ENCODE measurements at regions not wholly inside any gene's neighbourhood (a gene's known extent, or its start where the extent isn't known, plus 50 kb on each side); places are given as distances from the start of the nearest gene placed in this dataset.
"Not testable (repeated sequence)": the region's sequence is repeated elsewhere in the genome, so short reads cannot be mapped to it uniquely, and the experiment has no call there.

DNA sequence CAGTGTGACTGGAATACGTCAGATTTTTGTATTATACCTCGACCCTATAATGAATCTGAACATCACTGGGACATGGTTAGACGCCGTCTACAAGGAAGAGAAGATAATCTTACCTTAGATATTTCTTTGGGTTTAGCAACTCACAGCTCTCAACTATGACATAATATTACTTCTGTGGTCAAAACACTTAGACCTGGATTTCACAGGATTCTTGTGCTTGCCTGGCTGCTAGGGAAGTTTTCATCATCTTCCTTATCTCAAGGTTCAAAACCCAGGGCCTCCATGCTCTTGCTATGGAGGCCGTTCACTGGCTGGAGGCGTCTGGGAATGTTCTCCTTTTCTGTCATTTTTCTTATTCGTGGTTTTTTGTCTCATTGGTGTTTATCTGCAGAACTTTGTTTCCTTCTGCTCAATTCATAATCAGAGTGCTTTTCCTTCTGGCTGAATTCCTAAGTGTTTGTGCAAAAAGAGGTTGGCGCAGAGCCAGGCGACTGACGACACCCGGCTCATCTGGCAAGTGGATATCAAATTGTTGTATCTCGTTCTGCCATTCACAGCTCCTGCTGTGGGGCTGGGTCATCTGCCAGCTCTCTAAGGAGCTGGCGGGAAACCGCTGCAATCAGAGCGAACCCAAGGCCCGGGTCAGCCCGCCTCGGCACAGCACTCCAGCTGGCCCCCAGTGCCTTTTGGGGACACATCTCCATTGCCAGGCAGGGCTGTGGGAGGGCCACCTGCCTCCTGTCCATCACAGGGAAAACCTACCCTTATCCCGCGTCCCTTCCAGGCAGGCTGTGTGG, 68.1 kb upstream of the DEFB108B start:
- not testable (repeated sequence) for H3K9me3 Mint-ChIP-seq; H3K4me1 Mint-ChIP-seq; H3K27ac Mint-ChIP-seq; ATAC-seq; H3K36me3 Mint-ChIP-seq; DNase-seq (ENCODE audit: low spot score in 2 of 2); H3K4me3 Mint-ChIP-seq

DNA sequence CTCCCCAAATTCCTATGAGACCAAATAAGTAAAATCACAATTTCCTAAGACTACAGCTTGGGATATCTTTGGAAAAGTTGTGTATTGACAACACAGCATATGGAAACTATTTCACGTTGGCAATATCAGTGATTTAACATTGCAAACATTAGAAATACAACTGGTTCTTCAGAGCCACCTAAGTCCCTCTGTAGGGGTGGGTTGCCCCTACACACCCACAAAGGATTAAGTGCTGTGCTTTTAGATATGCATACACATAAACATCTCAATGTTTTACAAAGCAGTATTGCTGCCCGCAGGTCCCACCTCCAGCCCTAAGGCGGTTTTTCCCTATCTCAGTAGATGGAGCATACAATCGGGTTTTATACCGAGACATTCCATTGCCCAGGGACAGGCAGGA, 66.0 kb upstream of the DEFB108B start:
- not testable (repeated sequence) for ATAC-seq; H3K9me3 Mint-ChIP-seq; H3K4me3 Mint-ChIP-seq; H3K27ac Mint-ChIP-seq; H3K4me1 Mint-ChIP-seq; H3K36me3 Mint-ChIP-seq; DNase-seq (ENCODE audit: low spot score in 2 of 2)

GRCh38 chr11:71772193-71772592, 60.8 kb upstream of the DEFB108B start:
- H3K4me1 Mint-ChIP-seq; H3K4me3 Mint-ChIP-seq; H3K9me3 Mint-ChIP-seq; H3K27ac Mint-ChIP-seq; DNase-seq (ENCODE audit: low spot score in 2 of 2); H3K36me3 Mint-ChIP-seq; ATAC-seq: not testable (repeated sequence)

DNA sequence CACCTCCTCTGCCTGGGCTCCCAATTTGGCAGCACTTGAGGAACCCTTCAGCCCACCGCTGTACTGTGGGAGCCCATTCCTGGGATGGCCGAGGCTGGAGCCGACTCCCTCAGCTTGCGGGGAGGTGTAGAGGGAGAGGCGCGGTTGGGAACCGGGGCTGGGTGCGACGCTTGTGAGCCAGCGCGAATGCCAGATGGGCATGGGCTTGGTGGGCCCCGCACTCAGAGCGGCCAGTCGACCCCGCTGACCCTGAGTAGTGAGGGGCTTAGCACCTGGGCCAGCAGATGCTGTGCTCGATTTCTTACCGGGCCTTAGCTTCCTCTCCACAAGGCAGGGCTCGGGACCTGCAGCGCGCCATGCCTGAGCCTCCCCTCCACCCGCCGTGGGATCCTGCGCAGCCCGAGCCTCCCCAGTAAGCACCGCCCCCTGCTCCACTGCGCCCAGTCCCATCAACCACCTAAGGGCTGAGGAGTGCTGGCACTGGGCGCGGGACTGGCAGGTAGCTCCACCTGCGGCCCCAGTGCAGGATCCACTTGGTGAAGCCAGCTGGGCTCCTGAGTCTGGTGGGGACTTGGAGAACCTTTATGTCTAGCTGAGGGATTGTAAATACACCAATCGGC, 58.3 kb upstream of the DEFB108B start:
- DNase-seq (ENCODE audit: low spot score in 2 of 2) (no peak), ATAC-seq (no peak)
- Mint-ChIP-seq H3K4me1 (no peaks in the 10 kb centered on the region), H3K27ac (no peak overlapping the region), H3K36me3 (no peaks in the 10 kb centered on the region), H3K9me3 (no peaks in the 10 kb centered on the region), H3K4me3 (no peak overlapping the region)

- not testable (repeated sequence) for H3K4me1 Mint-ChIP-seq; ATAC-seq; DNase-seq (ENCODE audit: low spot score in 2 of 2); H3K9me3 Mint-ChIP-seq; H3K4me3 Mint-ChIP-seq; H3K27ac Mint-ChIP-seq; H3K36me3 Mint-ChIP-seq
These were observed 52.9 kb upstream of the DEFB108B start for GRCh38 chr11:71780116-71780515.

DNA sequence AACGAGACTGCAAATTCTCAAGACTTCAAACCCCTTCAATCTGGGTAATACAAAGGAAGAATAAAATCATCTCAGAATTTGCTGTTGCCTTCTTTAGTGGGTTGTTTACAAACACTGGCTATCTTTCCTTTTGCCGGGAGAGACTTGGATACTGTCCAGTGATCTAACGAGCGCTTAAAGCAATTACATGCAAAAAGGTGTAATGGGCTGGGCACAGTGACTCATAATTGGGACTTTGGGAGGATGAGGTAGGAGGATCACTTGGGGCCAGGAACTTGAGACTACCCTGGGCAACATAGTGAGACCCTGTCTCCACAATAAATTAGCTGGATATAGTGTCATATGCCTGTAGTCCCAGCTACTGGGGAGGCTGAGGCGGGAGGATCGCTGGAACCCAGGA, 52.2 kb upstream of the DEFB108B start:
- not testable (repeated sequence) for H3K9me3 Mint-ChIP-seq; H3K36me3 Mint-ChIP-seq; H3K4me3 Mint-ChIP-seq; DNase-seq (ENCODE audit: low spot score in 2 of 2); H3K4me1 Mint-ChIP-seq; ATAC-seq; H3K27ac Mint-ChIP-seq

DNA sequence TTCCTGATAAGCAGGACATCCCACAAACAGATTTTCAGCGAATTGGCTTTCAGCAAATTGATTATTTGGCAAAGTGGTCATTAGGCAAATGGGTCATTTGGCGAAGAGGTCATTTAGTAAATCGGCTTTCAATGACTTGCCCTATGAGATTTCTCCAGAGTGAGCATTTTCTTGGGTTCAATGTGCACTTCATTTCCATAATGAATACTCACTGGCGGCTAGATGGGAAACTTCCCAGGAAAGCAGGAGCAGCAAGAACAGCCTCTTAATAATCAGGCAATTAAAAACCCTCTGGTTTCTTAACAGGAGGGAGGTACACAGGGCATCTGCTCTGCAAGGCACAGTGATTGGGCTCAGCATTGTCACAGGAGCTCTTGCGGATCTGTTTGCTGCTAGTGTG, 51.5 kb upstream of the DEFB108B start:
- H3K4me1 Mint-ChIP-seq; H3K9me3 Mint-ChIP-seq; H3K27ac Mint-ChIP-seq; DNase-seq (ENCODE audit: low spot score in 2 of 2); H3K36me3 Mint-ChIP-seq; H3K4me3 Mint-ChIP-seq; ATAC-seq: not testable (repeated sequence)

- not testable (repeated sequence) for H3K4me3 Mint-ChIP-seq; H3K27ac Mint-ChIP-seq; H3K9me3 Mint-ChIP-seq; H3K4me1 Mint-ChIP-seq; DNase-seq (ENCODE audit: low spot score in 2 of 2); ATAC-seq; H3K36me3 Mint-ChIP-seq
These were observed 50.7 kb upstream of the DEFB108B start for GRCh38 chr11:71782229-71782861.

DNA sequence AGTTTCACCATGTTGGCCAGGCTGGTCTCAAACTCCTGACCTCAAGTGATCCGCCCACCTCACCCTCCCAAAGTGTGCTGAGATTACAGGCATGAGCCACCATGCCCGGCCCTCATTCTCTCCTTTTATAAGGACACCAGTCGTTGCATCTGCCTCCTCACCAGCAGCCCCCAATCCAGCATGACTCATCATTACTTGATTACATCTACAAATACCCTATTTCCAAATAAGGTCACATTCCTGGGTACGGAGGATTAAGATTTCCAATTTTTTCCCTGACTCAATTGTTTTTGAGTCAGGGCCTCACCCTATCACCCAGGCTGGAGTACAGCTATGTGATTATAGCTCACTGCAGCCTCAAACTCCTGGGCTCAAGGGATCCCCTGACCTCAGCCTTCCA, 49.8 kb upstream of the DEFB108B start:
- peaks cover 13% of the 10 kb centered on the region for H3K4me1 Mint-ChIP-seq
- ATAC-seq; H3K27ac Mint-ChIP-seq; H3K9me3 Mint-ChIP-seq; H3K36me3 Mint-ChIP-seq; H3K4me3 Mint-ChIP-seq; DNase-seq (ENCODE audit: low spot score in 2 of 2): not testable (repeated sequence)
